Myocyte (in vitro differentiated cells): ENCODE measurements at regions not wholly inside any gene's neighbourhood (a gene's known extent, or its start where the extent isn't known, plus 50 kb on each side); places are given as distances from the start of the nearest gene placed in this dataset.

Experiments
- DNase-seq: peaks from one replicate; pipeline ENCODE4 v3.0.0-alpha.2; 2012; ENCODE audit warnings: low read depth

GRCh38 chr15:69652751-69653305 lies 200.2 kb downstream of the RPLP1 start:
- no peak for DNase-seq

- DNase-seq, result no peak
Observed at GRCh38 chr15:69653306-69653705, 200.7 kb downstream of the RPLP1 start.

GRCh38 chr15:69653846-69654245 lies 201.2 kb downstream of the RPLP1 start:
- no peak for DNase-seq

DNA sequence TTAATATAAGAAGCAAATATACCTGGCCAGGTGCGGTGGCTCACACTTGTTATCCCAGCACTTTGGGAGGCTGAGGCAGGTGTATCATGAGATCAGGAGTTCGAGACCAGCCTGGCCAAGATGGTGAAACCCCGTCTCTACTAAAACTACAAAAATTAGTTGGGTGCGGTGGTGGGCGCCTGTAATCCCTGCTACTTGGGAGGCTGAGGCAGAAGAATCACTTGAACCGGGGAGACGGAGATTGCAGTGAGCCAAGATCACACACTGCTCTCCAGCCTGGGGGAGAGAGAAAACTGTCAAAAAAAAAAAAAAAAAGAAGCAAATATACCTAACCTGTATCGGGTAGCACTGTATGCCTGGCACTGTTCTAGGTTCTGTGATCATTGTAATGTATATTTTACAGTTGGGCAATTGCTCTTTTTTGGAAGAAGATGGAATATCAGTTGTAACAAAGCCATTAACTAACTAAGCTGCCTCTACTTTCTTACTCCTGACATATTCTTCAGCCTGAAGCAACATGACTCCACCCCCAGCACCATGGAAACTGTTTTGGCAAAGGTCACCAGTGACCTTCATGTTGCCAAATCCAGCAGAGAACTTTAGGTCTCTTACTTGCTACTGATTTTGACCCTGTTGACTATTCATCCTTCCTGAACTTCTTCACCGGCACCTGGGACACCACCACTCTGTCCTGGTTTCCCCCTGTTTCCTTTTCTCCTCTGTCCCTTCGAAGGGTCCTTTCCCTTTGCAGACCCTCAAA lies 203.8 kb downstream of the RPLP1 start:
- DNase-seq, result no peak

DNA sequence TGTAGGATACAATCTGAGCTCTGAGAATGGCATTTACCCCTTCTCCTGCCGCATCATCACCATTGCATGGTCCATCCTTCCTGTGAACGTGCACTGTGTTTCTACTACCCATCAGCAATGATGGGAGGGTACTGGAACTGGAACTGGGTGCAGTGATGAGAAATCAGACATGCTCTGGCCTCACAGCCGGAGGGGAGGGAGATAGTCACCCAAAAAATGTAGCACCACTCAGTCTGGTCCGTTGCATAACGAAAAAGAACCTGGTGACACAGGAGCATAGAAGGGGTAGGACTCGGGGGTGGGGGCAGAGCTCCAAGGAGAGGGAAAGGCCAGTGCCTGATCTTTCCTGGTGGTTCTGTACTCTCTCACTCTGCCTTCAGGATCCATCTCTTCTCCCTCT lies 205.0 kb downstream of the RPLP1 start:
- no peak for DNase-seq

DNA sequence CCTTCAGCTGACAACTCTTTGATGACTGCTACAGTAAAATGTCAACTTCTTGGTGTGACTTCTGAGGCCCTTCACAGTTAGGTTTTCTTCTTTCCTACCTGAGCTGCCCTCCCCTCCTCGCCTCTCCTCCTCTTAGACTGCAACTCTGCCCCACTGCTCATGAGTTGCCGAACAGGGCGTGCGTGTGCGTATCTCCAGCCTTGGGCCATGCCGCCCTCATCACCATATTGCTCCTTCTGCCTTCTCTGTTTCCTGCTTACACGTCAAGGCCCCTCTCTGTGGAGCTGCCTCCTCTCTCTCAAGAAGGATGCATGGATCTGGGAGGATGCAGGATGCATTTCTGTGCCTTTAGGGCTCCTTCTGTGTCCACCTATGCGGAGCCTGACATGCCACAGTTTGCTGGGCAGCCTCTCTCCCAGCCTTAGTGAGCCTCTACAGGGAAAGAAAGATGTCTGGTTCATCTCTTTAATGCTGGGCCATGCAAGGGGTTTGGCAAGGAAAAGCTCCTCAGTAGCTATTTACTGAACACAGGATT lies 205.9 kb downstream of the RPLP1 start:
- no peak for DNase-seq

DNA sequence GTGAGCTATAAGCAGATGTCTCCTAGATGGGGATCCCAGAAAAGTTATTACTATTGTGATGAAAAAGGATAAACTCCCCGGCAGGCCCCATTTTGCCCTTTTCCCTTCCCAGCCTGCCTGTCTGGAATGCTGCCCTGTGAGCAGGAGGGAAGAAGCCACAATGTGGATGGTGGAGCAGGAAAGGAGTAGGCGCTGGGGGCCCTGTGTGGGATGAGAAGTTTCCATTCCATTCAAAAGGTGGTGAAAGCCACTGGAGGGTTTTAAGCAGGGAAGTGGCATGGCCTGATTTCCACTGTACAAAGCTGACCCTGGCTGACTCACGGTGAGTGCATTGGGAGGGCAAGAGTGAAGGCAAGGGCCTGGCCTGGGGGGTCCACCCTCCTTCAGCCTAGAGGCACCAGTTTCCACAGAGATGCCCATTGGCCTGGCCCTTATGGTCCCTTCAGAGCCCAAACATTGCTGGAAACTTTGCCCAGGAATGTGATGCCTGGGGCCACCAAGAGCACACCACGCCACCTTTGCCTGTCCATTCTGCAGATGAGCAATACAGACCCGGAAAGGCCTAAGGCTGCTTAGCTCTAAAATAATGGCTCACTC lies 206.9 kb downstream of the RPLP1 start:
- no peak for DNase-seq

GRCh38 chr15:69660114-69660513 lies 207.5 kb downstream of the RPLP1 start:
- no peak for DNase-seq

DNA sequence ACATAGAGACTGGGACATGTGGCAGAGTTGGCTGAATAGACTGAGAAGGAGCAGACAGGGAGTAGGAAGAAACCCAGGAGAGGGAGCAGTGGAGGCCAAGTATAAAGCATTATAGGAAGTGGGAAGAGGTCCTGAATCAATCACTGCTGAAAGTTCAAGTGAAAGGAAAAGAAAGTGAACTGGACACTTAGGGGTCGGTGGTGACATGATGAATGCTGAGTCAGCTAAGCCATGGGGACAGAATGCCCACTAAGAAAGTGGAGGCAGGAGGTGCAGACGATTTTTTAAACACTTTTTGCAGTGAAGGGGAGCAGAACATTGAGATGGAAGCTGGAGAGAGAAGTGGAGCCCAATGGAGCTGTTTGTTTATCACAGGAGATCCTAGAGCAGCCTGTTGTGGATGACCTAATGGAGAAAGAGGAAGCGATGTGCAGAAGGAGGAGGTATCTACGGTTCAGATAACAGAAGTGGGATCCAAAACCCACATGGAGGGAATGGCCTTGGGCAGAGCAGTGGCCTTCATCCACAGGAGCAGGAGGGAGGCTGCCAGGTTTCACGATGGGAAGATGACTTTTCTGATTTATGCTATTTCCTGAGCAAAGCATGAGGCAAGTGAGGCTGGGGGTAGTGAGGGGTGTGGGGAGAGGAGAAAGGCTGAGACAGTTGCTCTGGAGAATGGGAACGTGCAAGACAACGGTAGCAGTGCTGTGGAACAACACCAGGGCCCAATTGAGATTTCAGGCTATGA lies 208.2 kb downstream of the RPLP1 start:
- no peak for DNase-seq

DNA sequence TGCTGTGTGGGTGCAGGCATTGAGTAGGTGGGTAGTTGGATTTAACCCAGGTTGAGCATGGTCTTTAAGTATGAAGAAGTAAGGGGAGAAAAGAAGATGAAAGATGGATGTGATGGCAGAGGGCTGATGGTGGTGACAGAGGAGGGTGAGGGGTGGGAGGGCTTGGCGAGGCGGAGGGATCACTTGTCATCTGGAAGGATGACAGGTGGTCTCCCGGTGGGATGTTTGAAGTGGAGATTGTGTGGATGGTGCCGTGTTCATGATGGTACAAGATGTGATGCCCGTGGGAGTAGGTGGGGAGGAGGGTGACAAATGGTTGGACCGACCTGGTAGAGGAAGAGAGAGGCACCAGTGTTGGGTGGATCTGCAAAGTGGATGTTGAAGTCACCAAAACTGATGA lies 208.8 kb downstream of the RPLP1 start:
- no peak for DNase-seq

DNA sequence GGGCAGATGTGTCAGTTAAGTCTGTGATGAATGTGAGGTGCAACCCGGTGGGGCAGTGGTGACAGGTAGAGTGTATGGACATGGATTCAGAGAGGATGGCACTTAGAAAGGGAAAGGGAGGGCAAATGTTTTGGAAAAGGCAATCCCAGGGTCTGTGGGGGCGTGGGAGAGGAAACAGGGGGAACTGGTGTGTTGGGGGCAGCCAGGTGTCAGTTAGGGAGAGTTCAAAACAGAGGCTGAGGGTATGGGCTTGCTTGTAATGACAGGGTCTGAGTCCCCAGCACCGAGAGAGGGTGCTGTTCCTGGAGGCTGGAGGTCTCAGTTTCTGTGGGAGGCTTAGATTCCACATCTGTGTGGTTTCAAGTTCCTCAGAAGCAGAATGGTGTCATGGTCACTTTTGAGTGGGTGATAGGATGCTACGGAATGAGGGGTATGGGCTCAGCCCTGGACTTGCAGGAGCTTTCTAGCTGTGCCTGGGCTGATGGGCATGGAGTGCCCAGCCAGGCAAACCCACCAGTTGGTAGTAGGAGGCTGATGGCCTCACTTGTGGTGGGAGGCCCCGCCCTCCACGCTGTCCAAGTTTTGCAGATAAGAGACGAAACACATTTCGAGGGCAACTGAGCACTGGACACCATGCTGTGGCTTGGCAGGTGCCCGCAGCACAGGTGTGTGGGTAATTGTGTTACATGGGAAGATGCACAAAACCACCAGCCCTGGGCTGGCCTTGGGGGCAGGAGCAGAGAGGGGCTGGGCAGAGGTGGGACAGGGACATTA lies 209.4 kb downstream of the RPLP1 start:
- no peak for DNase-seq

DNA sequence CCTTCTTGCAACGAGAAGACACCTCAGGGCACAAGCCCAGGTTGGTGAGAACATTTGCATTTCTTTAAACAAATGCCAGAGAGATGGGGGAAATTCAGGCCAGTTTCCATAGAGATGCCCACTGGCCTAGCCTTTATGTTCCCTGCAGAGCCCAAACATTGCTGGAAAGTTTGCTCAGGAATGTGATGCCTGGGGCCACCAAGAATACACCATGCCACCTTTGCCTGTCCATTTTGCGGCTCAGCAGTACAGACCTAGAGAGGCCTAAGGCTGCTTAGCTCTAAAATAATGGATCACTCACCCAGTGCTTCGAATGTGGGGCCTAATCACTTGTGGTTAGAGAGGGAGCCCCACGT lies 210.0 kb downstream of the RPLP1 start:
- DNase-seq, result no peak

- DNase-seq, result no peak
Observed at GRCh38 chr15:69663441-69663840, 210.8 kb downstream of the RPLP1 start.

DNA sequence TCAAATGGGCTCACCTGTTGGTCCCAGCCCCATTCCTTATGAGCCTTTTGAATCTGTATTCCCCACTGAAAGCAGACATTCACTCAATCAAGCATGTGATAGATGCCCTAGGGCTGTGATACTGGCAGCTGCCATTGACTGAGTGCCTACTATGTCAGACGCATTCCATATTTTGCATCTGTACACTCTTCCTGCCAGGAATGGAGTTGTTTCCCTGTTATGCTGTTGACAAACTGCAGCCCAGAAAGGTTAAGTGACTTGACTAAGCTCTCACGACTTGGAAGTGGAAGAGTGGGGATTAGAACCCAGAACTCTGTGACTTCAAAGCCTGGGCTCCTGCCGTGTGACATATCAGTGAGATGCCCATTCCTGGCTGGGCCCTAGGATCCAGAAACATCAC lies 211.4 kb downstream of the RPLP1 start:
- DNase-seq, result no peak

GRCh38 chr15:69664572-69665571 lies 212.3 kb downstream of the RPLP1 start:
- no peak for DNase-seq

DNA sequence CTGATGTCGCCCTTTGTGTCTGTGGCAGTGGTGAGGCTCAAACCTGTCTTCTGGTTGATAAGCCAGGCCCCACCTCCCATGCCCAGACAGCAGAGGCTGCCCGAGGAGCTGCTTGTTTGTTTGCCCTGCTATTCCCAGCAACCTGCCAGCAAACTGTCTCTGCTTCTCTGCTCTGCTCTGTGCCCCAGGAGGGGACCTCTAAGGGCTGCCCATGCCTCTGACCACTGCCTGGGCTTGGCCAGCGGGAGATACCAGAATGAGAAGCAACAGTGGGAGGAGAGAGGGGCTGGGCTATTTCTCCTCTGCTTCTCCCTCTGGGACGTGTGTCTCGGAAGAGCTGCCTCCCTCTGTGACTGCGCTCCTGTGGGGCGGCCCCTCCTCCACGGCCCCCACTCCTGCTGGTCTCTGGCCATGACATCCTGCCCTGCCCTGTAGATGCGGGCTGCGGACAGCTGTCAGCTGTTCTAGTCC lies 213.1 kb downstream of the RPLP1 start:
- DNase-seq, result peak; percentile 92

GRCh38 chr15:69666441-69666882 lies 213.8 kb downstream of the RPLP1 start:
- peak; percentile 20 for DNase-seq

- no peak for DNase-seq
Observed at GRCh38 chr15:69666921-69667811, 214.5 kb downstream of the RPLP1 start.
